ENCODE measurements at regions not wholly inside any gene's neighbourhood (a gene's known extent, or its start where the extent isn't known, plus 50 kb on each side); places are given as distances from the start of the nearest gene placed in this dataset.

DNA sequence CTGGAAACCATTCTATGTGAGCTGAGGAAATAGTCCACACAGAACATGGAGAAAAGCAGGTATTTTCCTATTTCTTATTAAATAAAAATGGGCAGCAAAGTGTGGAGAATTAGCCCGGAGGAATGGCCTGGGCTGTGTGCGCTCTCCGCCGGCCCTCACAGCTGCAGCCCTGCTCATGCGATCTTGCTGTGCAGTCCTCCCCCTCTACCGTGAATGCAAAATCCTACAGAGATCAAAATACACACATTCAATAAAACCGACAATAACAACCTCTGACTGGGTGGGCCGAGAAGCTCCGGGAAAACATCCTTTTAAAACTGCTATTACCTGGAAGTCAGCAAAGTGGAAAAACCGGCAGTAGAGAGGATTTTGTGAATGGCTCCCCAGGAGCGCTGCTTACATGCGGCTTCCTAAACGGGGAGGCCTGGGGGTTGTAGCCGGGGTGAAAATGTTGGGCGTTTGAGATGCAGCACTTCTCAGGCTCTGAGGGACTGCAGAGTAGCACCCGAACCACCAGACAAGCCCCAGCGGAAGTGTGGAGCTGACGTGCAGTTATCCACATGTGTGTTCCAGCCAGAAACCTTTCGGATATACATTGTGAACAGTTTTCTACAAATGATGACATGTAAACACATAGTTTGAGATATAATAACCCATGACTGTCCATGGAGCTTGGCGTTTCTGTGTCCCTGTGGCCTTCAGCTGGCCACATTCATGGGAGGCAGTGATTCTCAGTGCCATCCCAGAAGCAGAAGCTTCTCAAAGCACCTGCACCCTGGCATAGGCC is 94.2 kb upstream of the ALKAL2 start:
- Histone ChIP-seq H3K4me2 (ENCODE audit: insufficient read depth, low read length) (no peak overlapping the region), H3K4me1 (ENCODE audit: control insufficient read depth, extremely low read depth, insufficient read depth, low read length) (no peaks in the 10 kb centered on the region), H3K9ac (replicated peaks; ENCODE audit: extremely low read depth, insufficient read depth, low read length) (no peak overlapping the region), H3K9me1 (replicated peaks; ENCODE audit: control insufficient read depth, extremely low read depth, insufficient read depth, low read length) (no peaks in the 10 kb centered on the region), H3K36me3 (ENCODE audit: control insufficient read depth in 2 of 2, extremely low read depth in 1 of 2, insufficient read depth in 2 of 2, low read length in 2 of 2) (no peaks in the 10 kb centered on the region), H2AFZ (ENCODE audit: low read depth, low read length) (no peak overlapping the region), H3K9me3 (replicated peaks; ENCODE audit: control insufficient read depth, insufficient read depth, low read length) (peaks cover 5% of the 10 kb centered on the region), H3K27ac (ENCODE audit: insufficient read depth, low read depth, low read length) (no peak overlapping the region), H3K27me3 (ENCODE audit: control insufficient read depth in 2 of 2, insufficient read depth in 2 of 2, low read length in 2 of 2) (no peaks in the 10 kb centered on the region), H3K79me2 (ENCODE audit: control insufficient read depth, insufficient read depth, low read length) (no peaks in the 10 kb centered on the region), H3K4me3 (replicated peaks in 1 of 3; ENCODE audit: insufficient read depth in 1 of 3, low read depth in 1 of 3, low read length in 3 of 3) (no peak overlapping the region), H4K20me1 (replicated peaks; ENCODE audit: control insufficient read depth, extremely low read depth, insufficient read depth, low read length) (no peaks in the 10 kb centered on the region)
- DNase-seq (ENCODE audit: low read depth, low spot score) (no peak), FAIRE-seq (no peak)
- CTCF ChIA-PET: no interaction called here
- intact Hi-C loops (cut with micrococcal nuclease) (no loop called here), dilution Hi-C loops (cut with MboI; ENCODE audit: extremely low pct_ligation_motif_present, low sequenced_read_pairs) (no loop called here)
- TF ChIP-seq POLR2AphosphoS5 (IDR thresholded peaks at IDR 0.05; ENCODE audit: insufficient read depth, low read depth, low read length) (no peak), FOS (IDR thresholded peaks at IDR 0.05; ENCODE audit: borderline replicate concordance, insufficient read depth, low read length) (no peak), POLR2A (IDR thresholded peaks at IDR 0.05; ENCODE audit: low read depth, low read length) (no peak), JUN (IDR thresholded peaks at IDR 0.05; ENCODE audit: borderline replicate concordance, insufficient read depth, insufficient read length, low read depth) (no peak), GATA2 (IDR thresholded peaks at IDR 0.05; ENCODE audit: insufficient read depth, insufficient read length, low read depth, low read length) (no peak), MYC (IDR thresholded peaks at IDR 0.05; ENCODE audit: low read depth, low read length) (no peak), EZH2 (IDR thresholded peaks at IDR 0.05; ENCODE audit: borderline replicate concordance, low read depth, low read length, severe bottlenecking) (no peak)
- TF ChIP-seq, protein P1, sequence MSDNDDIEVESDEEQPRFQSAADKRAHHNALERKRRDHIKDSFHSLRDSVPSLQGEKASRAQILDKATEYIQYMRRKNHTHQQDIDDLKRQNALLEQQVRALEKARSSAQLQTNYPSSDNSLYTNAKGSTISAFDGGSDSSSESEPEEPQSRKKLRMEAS (IDR thresholded peaks at IDR 0.05; ENCODE audit: insufficient read depth, insufficient read length): no peak
- TF ChIP-seq, protein P2, sequence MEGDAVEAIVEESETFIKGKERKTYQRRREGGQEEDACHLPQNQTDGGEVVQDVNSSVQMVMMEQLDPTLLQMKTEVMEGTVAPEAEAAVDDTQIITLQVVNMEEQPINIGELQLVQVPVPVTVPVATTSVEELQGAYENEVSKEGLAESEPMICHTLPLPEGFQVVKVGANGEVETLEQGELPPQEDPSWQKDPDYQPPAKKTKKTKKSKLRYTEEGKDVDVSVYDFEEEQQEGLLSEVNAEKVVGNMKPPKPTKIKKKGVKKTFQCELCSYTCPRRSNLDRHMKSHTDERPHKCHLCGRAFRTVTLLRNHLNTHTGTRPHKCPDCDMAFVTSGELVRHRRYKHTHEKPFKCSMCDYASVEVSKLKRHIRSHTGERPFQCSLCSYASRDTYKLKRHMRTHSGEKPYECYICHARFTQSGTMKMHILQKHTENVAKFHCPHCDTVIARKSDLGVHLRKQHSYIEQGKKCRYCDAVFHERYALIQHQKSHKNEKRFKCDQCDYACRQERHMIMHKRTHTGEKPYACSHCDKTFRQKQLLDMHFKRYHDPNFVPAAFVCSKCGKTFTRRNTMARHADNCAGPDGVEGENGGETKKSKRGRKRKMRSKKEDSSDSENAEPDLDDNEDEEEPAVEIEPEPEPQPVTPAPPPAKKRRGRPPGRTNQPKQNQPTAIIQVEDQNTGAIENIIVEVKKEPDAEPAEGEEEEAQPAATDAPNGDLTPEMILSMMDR (IDR thresholded peaks at IDR 0.05; ENCODE audit: extremely low read depth in 1 of 2, insufficient read depth in 1 of 2, low read depth in 1 of 2, low read length in 2 of 2): no peak
- POLR2A ChIA-PET: no interaction called here
- BruUV-seq (replicated peaks): no TSS peak

Measured in endothelial cell of umbilical vein (primary cell).